ENCODE measurements at regions not wholly inside any gene's neighbourhood (a gene's known extent, or its start where the extent isn't known, plus 50 kb on each side); places are given as distances from the start of the nearest gene placed in this dataset.

DNA sequence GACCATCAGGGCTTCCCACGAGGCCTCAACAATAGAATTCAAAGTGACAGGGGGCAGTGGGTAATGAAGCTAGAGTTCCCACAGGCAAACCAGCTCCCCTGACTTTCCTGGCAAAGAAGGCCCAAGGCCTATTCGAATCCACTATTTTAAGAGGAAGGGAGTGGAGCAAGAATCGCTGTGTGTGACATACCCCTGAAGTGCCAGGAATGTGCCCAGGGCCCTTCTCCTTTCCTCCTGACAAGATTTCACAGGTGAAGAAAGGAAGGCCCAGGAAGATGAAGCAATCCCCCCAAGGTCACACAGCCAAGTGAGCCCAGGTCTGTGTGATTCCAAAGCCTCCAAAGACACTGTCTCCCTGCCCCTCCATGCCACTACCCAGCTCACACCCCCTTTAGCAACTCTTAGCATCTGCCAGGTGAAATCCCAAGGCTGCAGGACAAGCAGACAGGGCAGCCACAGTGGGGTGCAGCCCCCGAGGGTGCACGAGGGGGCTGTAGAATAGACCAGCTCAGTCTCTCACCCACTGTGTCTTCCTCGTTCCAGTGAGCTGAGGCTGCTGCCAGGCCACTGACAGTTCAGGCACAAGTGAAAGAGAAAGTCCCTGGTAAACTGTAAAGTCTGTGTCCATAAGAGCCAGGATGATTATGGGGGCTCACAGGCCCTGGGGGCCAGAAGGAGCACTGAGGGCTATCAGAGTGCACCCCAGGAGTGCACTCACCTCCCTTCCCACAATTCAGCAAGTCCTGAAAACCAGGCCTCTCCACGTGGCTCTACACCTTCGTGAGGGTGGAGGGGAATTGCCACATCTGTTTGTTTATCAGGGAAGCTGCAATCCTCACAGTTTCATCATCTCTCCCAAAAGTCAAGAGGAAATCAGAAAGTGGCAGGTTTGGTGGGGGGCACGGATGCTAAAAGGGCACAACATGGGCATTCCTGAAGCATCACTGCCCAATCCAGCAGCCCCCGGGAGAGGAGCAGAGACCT is 70.8 kb upstream of the ZMIZ1 start:
- Histone ChIP-seq H3K9me3 (ENCODE audit: control insufficient read depth, low read length) (no peaks in the 10 kb centered on the region), H3K9ac (ENCODE audit: low read length) (peak overlapping the region; percentile 1), H3K4me3 (ENCODE audit: low read length) (no peak overlapping the region), H3K4me1 (ENCODE audit: control insufficient read depth, insufficient read depth, low read length) (peaks cover 24% of the 10 kb centered on the region), H3K36me3 (ENCODE audit: control insufficient read depth, insufficient read depth, low read length, severe bottlenecking) (no peaks in the 10 kb centered on the region), H3K27me3 (replicated peaks; ENCODE audit: control insufficient read depth, insufficient read depth, low read length) (no peaks in the 10 kb centered on the region)
- DNase-seq (ENCODE audit: low read depth), result peak; percentile 51

DNA sequence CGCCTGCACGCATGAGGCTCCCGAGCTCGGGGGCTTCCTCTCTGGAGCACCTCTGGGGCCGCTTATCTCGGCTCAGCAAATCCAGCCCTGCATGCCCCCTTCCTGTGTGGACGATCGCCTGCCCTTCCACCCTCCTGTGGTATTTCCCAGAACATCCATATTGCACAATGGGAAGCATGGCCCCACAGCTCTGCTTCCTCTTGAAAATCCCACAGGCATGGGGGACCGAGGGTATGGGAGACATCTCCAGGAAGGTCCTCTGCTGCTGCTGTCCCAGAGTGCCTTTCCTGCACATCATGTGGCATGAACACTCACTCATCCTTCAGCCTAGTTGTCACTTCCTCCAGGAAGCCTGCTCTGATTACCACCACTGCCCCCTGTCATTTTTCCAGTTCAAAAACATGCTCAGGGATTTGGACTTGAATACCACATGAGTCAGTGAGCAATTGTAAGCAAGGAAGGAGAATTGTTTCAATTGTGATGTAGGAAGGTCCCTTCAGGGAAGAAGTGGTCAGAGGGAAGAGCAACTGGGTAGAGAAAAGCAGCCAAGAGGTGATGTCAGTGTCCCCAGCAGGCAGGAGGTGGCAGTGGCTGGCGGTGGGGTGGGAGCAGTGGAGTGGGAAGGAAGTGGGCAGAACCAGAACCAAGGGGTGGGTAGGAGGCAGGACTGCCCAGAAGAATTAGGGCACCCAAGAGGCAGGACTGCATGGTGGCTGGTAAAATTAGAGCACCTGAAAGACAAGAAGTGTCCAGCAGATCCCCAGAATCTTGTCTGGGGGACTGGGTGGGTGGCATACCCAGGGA is 67.5 kb upstream of the ZMIZ1 start:
- peaks cover 15% of the 10 kb centered on the region for H3K27me3 ChIP-seq (replicated peaks; ENCODE audit: control insufficient read depth, insufficient read depth, low read length)
- DNase-seq (ENCODE audit: low read depth), result no peak
- no peak overlapping the region for H3K9ac ChIP-seq (ENCODE audit: low read length)
- H3K4me1 ChIP-seq (ENCODE audit: control insufficient read depth, insufficient read depth, low read length), result peaks cover 24% of the 10 kb centered on the region
- no peaks in the 10 kb centered on the region for H3K9me3 ChIP-seq (ENCODE audit: control insufficient read depth, low read length)
- no peak overlapping the region for H3K4me3 ChIP-seq (ENCODE audit: low read length)
- no peaks in the 10 kb centered on the region for H3K36me3 ChIP-seq (ENCODE audit: control insufficient read depth, insufficient read depth, low read length, severe bottlenecking)

DNA sequence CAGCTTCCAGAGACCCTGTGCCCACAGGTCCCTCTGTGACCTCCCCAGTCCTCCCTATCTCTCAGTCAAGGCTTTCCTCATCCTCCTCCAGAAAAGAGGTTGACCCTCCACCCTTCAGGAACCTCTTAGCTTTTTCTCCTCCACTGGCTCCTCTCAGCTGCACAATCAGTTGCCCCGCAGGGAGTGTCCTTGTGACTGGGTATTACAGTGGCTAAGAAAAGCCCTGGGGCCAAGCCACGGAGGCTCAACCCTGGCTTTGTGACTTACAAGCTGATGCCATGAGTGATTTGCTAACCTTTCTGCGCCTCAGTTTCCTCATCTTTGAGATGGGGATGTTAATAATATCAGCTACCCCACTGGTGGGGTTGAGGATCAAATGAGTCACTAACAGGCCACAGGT is 66.4 kb upstream of the ZMIZ1 start:
- no peak overlapping the region for H3K4me3 ChIP-seq (ENCODE audit: low read length)
- peaks cover 15% of the 10 kb centered on the region for H3K27me3 ChIP-seq (replicated peaks; ENCODE audit: control insufficient read depth, insufficient read depth, low read length)
- DNase-seq (ENCODE audit: low read depth), result no peak
- H3K4me1 ChIP-seq (ENCODE audit: control insufficient read depth, insufficient read depth, low read length), result peaks cover 17% of the 10 kb centered on the region
- no peaks in the 10 kb centered on the region for H3K36me3 ChIP-seq (ENCODE audit: control insufficient read depth, insufficient read depth, low read length, severe bottlenecking)
- H3K9me3 ChIP-seq (ENCODE audit: control insufficient read depth, low read length), result no peaks in the 10 kb centered on the region
- no peak overlapping the region for H3K9ac ChIP-seq (ENCODE audit: low read length)

DNA sequence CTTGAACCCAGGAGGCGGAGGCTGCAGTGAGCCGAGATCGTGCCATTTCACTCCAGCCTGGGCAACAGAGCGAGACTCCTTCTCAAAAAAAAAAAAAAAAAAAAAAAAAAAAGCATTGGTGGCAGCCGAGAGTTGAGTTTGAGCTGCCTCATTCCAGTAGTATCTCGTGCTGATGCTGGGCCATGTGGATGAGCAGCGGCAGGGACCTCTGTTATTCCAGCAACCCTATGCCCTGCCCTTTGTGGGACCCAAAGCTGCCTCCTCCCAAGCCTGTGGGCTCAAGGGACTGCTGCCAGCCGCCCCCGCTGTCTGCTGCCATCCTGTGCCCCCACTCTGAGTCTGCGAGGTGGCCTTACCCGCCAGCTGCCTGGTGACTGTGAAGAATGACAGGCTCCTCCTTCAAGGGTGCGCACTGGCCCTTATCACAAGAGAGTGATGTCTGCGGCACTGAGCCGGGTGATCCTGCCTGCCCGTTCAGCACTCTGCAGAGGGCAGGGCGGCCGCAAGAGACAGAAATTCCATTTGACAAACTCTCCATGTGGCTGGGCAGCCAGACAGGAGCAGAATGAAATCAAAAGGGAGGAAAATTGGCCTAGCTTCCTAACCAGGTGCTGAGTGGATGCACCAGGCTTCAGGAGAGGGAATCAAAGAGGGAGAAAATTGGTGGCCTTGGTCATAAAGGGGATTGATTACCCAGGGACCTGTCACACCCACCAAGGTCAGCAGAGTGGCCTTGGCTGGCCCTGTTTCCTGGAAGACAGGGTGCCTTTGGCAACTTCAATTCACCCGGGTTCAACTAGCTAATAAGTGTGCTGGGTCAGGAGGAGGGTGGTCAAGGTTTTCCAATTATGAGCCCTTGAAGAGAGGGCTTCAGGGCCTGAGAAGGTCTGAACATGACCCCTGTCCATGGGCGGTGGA is 65.3 kb upstream of the ZMIZ1 start:
- Histone ChIP-seq H3K4me1 (ENCODE audit: control insufficient read depth, insufficient read depth, low read length) (peaks cover 21% of the 10 kb centered on the region), H3K9me3 (ENCODE audit: control insufficient read depth, low read length) (no peaks in the 10 kb centered on the region), H3K27me3 (replicated peaks; ENCODE audit: control insufficient read depth, insufficient read depth, low read length) (peaks cover 15% of the 10 kb centered on the region), H3K4me3 (ENCODE audit: low read length) (no peak overlapping the region), H3K9ac (ENCODE audit: low read length) (no peak overlapping the region), H3K36me3 (ENCODE audit: control insufficient read depth, insufficient read depth, low read length, severe bottlenecking) (no peaks in the 10 kb centered on the region)
- DNase-seq (ENCODE audit: low read depth), result no peak

DNA sequence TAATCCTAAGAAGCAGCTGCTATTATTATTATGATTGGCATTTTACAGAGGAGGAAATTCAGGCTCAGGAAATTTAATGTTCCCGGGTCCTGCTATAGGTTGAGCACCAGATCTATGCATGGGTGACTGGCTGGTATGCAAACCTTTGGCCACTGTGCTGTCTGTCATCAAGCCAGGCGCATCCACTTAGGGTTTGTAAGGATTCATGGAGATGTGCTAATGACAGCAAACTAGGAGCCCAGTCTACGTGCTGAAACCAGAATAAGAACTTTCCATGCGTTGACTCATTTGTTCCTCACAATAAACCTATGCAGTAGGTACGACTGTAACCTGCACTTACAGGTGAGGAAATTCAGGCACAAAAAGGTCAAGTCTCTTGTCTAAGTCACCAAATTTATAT is 64.5 kb upstream of the ZMIZ1 start:
- no peak overlapping the region for H3K9ac ChIP-seq (ENCODE audit: low read length)
- H3K36me3 ChIP-seq (ENCODE audit: control insufficient read depth, insufficient read depth, low read length, severe bottlenecking), result no peaks in the 10 kb centered on the region
- H3K4me3 ChIP-seq (ENCODE audit: low read length), result no peak overlapping the region
- no peaks in the 10 kb centered on the region for H3K9me3 ChIP-seq (ENCODE audit: control insufficient read depth, low read length)
- H3K27me3 ChIP-seq (replicated peaks; ENCODE audit: control insufficient read depth, insufficient read depth, low read length), result peaks cover 15% of the 10 kb centered on the region
- H3K4me1 ChIP-seq (ENCODE audit: control insufficient read depth, insufficient read depth, low read length), result peaks cover 21% of the 10 kb centered on the region
- DNase-seq (ENCODE audit: low read depth), result no peak

DNA sequence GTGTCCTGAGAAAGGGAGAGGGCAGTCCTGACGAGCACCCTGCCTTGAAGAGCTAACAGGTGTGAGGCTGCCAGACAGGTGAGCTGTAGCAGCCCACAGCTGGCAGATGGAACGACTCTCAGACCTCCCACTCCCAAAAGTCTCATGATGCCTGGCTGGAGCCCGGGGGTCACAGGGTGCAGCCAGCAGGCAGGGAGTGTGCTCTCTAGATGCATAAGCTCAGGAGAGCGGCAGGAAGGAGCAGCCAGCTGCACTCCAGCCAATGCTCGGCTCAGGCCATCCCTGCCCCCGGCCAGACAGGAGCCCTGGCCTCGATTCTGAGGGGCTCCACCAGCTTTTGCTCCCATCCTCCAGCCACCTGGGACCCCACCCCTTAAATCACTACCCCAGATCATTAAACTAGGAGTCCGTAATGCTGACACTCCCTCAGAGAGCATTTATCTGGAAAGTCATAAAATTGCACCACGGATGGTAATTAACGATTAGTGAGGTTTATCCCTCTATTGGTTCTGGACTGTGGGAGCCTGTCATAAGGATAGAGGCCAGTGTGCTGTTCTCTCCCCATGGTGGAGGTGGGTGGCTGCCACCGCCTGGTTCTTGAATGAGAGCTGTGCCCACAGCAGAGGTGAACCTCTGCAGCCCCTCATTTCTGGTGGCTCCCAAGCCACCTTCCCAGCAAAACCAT is 63.5 kb upstream of the ZMIZ1 start:
- H3K4me1 ChIP-seq (ENCODE audit: control insufficient read depth, insufficient read depth, low read length), result peaks cover 21% of the 10 kb centered on the region
- peaks cover 15% of the 10 kb centered on the region for H3K27me3 ChIP-seq (replicated peaks; ENCODE audit: control insufficient read depth, insufficient read depth, low read length)
- H3K9me3 ChIP-seq (ENCODE audit: control insufficient read depth, low read length), result no peaks in the 10 kb centered on the region
- no peak overlapping the region for H3K4me3 ChIP-seq (ENCODE audit: low read length)
- DNase-seq (ENCODE audit: low read depth), result no peak
- H3K36me3 ChIP-seq (ENCODE audit: control insufficient read depth, insufficient read depth, low read length, severe bottlenecking), result no peaks in the 10 kb centered on the region
- H3K9ac ChIP-seq (ENCODE audit: low read length), result no peak overlapping the region

DNA sequence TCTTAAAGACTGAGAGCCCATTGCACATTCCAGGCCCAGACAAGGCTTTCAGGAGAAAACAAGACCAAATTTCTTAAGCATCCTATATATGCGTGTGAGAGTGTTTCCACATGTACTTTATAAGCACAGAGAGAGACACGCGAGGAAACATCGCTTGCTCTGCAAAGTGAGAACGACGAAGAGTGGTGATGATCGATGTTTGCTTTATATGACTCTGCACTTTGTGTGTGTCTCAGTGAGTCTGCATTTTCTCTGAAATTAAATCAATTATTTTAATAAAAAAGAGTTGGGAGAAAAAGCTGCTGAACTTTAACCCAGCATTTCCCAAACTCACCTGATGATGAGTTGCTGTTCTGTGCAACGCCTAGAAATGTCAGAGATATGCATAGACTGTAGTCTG is 61.7 kb upstream of the ZMIZ1 start:
- no peaks in the 10 kb centered on the region for H3K36me3 ChIP-seq (ENCODE audit: control insufficient read depth, insufficient read depth, low read length, severe bottlenecking)
- H3K4me1 ChIP-seq (ENCODE audit: control insufficient read depth, insufficient read depth, low read length), result peaks cover 15% of the 10 kb centered on the region
- no peak for DNase-seq (ENCODE audit: low read depth)
- no peaks in the 10 kb centered on the region for H3K9me3 ChIP-seq (ENCODE audit: control insufficient read depth, low read length)
- H3K4me3 ChIP-seq (ENCODE audit: low read length), result no peak overlapping the region
- H3K27me3 ChIP-seq (replicated peaks; ENCODE audit: control insufficient read depth, insufficient read depth, low read length), result peaks cover 27% of the 10 kb centered on the region
- H3K9ac ChIP-seq (ENCODE audit: low read length), result no peak overlapping the region

DNA sequence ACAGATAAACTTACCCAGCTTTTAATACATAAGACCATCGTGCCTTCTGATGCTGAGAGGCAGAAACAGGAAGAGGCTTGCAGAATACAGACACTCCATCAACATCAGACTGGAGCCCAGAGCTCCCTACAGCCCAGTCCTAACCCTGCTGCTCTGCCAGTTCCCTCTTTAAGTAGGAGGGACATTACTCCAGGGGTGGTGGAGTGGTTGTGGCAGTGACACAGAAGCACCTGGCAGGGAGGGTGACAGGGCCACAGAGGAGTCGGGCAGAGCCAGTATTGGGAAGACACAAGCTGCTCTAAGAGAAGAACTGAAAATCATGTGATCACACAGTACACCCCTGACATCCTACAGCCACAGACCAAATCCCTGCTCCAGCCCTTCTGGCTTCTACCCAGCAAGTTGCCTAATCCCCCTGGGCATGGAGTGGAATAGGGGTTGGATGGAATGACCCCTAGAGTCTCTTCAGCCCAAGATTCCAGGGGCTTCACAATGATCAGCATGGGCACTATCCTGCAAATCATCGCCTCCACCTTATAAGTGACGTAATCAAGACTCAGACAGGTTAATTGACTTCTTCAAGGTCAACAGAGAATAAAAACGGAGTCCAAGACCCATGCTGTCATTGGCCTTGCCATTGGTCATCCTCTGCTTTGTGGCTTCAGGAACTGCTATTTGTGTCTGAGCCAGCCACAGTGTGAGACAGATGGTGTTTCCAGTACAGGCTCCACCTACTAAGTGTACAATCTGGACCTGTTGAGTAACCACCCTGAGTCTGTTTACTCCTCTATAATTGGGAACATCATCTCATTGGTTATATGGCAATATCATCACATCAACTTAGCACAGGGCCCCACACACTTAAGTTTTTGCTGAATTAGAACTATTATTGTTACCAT is 61.1 kb upstream of the ZMIZ1 start:
- Histone ChIP-seq H3K36me3 (ENCODE audit: control insufficient read depth, insufficient read depth, low read length, severe bottlenecking) (no peaks in the 10 kb centered on the region), H3K4me1 (ENCODE audit: control insufficient read depth, insufficient read depth, low read length) (peaks cover 15% of the 10 kb centered on the region), H3K9me3 (ENCODE audit: control insufficient read depth, low read length) (no peaks in the 10 kb centered on the region), H3K27me3 (replicated peaks; ENCODE audit: control insufficient read depth, insufficient read depth, low read length) (peaks cover 27% of the 10 kb centered on the region), H3K4me3 (ENCODE audit: low read length) (no peak overlapping the region), H3K9ac (ENCODE audit: low read length) (no peak overlapping the region)
- peak; percentile 52 for DNase-seq (ENCODE audit: low read depth)

DNA sequence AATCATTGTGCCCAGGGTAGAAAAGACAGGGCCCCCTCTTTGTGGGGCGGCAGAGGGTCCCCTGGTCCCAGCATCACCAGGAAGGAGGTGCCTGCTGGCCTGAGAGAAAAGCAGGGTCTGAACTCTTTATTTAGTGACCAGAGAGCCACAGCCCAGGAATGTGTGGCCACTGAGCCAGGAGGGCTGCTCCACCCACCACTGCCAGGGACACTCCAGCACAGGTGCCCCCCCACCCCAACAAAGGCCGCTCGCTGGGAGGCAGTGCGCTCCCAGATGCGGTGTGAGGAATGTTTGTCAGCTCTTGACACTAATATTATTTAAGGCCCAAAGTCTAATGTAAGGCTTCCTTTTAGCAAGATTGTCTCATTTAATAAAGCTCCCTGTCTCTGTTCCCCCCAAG is 59.6 kb upstream of the ZMIZ1 start:
- Histone ChIP-seq H3K9me3 (ENCODE audit: control insufficient read depth, low read length) (no peaks in the 10 kb centered on the region), H3K27me3 (replicated peaks; ENCODE audit: control insufficient read depth, insufficient read depth, low read length) (peaks cover 32% of the 10 kb centered on the region), H3K9ac (ENCODE audit: low read length) (no peak overlapping the region), H3K4me3 (ENCODE audit: low read length) (no peak overlapping the region), H3K36me3 (ENCODE audit: control insufficient read depth, insufficient read depth, low read length, severe bottlenecking) (no peaks in the 10 kb centered on the region), H3K4me1 (ENCODE audit: control insufficient read depth, insufficient read depth, low read length) (peaks cover 15% of the 10 kb centered on the region)
- no peak for DNase-seq (ENCODE audit: low read depth)

DNA sequence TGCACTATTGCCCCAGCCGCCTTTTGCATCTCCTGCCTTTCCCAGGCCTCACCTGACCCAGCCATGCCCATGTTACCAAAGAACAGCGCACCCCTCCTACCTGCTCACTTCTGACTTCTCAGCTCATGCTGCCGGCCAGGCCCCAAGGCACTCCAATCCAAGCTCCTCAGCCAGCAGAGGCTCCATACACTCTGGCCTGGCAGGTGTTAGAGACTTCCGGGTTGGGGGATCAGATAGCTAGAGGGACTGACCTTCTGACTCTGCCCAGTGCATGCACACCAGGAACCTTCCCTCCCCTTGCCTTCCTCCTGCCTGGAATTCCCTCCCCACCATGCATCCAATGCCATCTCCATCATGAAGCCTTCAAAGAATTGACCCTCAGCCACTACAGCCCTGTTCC is 56.2 kb upstream of the ZMIZ1 start:
- Histone ChIP-seq H3K9me3 (ENCODE audit: control insufficient read depth, low read length) (no peaks in the 10 kb centered on the region), H3K4me1 (ENCODE audit: control insufficient read depth, insufficient read depth, low read length) (peaks cover 10% of the 10 kb centered on the region), H3K4me3 (ENCODE audit: low read length) (no peak overlapping the region), H3K36me3 (ENCODE audit: control insufficient read depth, insufficient read depth, low read length, severe bottlenecking) (no peaks in the 10 kb centered on the region), H3K9ac (ENCODE audit: low read length) (no peak overlapping the region), H3K27me3 (replicated peaks; ENCODE audit: control insufficient read depth, insufficient read depth, low read length) (peaks cover 26% of the 10 kb centered on the region)
- no peak for DNase-seq (ENCODE audit: low read depth)
